Brain microvascular endothelial cell (primary cell): ENCODE measurements at regions not wholly inside any gene's neighbourhood (a gene's known extent, or its start where the extent isn't known, plus 50 kb on each side); places are given as distances from the start of the nearest gene placed in this dataset.

Source experiments
- DNase-seq: peaks from one replicate; pipeline ENCODE4 v3.0.0-alpha.2; 2020
- H3K27ac ChIP-seq: fragments of 250-450 bp; sonication (Bioruptor Pico); 2 replicates; pipeline ENCODE4 v1.5.1; 2020; ENCODE audit warnings: mild to moderate bottlenecking, moderate library complexity
- H3K27me3 ChIP-seq: fragments of 250-450 bp; sonication (Bioruptor Pico); replicated peaks from 2 replicates; pipeline ENCODE4 v1.5.1; 2020; ENCODE audit warnings: mild to moderate bottlenecking
- H3K36me3 ChIP-seq: fragments of 250-450 bp; sonication (Bioruptor Pico); replicated peaks from 2 replicates; pipeline ENCODE4 v1.5.1; 2020; ENCODE audit warnings: mild to moderate bottlenecking
- H3K4me3 ChIP-seq: 2 replicates; pipeline ENCODE4 v1.5.1; 2011; ENCODE audit warnings: low read depth, mild to moderate bottlenecking, control low read depth, low read length, moderate library complexity
- CTCF ChIP-seq: IDR thresholded peaks from 2 replicates; pipeline ENCODE4 v1.5.1; 2011; ENCODE audit warnings: low read depth, mild to moderate bottlenecking, moderate library complexity, low read length, control low read depth, inconsistent platforms; ENCODE audit errors: missing control alignments
- in situ Hi-C: cut with HindIII; loops from 2 replicates; pipeline ENCODE4 v1.10.0; 2017; ENCODE audit warnings: low sequenced_read_pairs, low pct_ligation_motif_present

- Histone ChIP-seq H3K27ac (peak overlapping the region; percentile 100), H3K36me3 (no peaks in the 10 kb centered on the region), H3K4me3 (no peak overlapping the region), H3K27me3 (no peaks in the 10 kb centered on the region)
- in situ Hi-C loops, result no loop called here
- no peak for TF ChIP-seq CTCF
- no peak for DNase-seq
Observed at GRCh38 chr20:53827292-53828087, 233.9 kb upstream of the ZNF217 start.

GRCh38 chr20:53826597-53827291 is 233.1 kb upstream of the ZNF217 start:
- peak overlapping the region; percentile 100 for H3K27ac ChIP-seq

GRCh38 chr20:53826090-53826489 is 232.5 kb upstream of the ZNF217 start:
- no peak overlapping the region for H3K4me3 ChIP-seq
- in situ Hi-C loops, result no loop called here
- no peaks in the 10 kb centered on the region for H3K36me3 ChIP-seq
- DNase-seq, result no peak
- H3K27ac ChIP-seq, result no peak overlapping the region
- no peaks in the 10 kb centered on the region for H3K27me3 ChIP-seq
- TF ChIP-seq CTCF, result no peak

More at GRCh38 chr20:53826597-53827291, 233.1 kb upstream of the ZNF217 start:
- H3K4me3 ChIP-seq, result no peak overlapping the region
- no peaks in the 10 kb centered on the region for H3K36me3 ChIP-seq
- in situ Hi-C loops, result no loop called here
- no peaks in the 10 kb centered on the region for H3K27me3 ChIP-seq
- TF ChIP-seq CTCF, result no peak
- DNase-seq, result no peak

- no peak overlapping the region for H3K27ac ChIP-seq
- DNase-seq, result no peak
- no peaks in the 10 kb centered on the region for H3K36me3 ChIP-seq
- in situ Hi-C loops, result no loop called here
- no peak overlapping the region for H3K4me3 ChIP-seq
- no peaks in the 10 kb centered on the region for H3K27me3 ChIP-seq
- no peak for TF ChIP-seq CTCF
Observed at GRCh38 chr20:53825282-53825681, 231.6 kb upstream of the ZNF217 start.

GRCh38 chr20:53824779-53825178 is 231.1 kb upstream of the ZNF217 start:
- Histone ChIP-seq H3K27me3 (no peaks in the 10 kb centered on the region), H3K27ac (no peak overlapping the region), H3K36me3 (no peaks in the 10 kb centered on the region), H3K4me3 (no peak overlapping the region)
- DNase-seq, result no peak
- in situ Hi-C loops, result no loop called here
- TF ChIP-seq CTCF, result no peak
